GM11168 (cell line): ENCODE measurements at regions not wholly inside any gene's neighbourhood (a gene's known extent, or its start where the extent isn't known, plus 50 kb on each side); places are given as distances from the start of the nearest gene placed in this dataset.

ENCODE experiments used
- in situ Hi-C: fragments of 300-500 bp; cut with MboI; formaldehyde crosslinking; loops from one replicate; pipeline ENCODE4 v1.12.0; 2022; ENCODE audit warnings: low sequenced_read_pairs; ENCODE audit not compliant: unreplicated experiment

DNA sequence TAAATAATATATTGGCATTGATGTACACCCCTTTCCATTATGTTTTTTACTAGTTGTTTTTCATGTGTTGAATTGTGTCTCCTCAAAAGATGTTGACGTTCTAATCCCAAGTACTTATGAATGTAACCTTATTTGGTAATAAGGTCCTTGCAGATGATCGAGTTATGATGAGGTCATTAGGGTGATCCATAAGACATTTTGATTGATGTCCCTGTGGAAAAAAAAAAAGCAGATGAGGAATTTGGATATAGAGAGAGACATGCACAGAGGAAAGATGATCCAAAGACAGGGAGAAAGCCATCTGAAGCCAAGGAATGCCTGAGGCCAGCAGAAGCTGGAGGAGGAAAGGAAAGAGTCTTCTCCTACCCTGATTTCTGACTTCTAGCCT is 632.7 kb downstream of the TLR4 start:
- in situ Hi-C loops, result no loop called here

DNA sequence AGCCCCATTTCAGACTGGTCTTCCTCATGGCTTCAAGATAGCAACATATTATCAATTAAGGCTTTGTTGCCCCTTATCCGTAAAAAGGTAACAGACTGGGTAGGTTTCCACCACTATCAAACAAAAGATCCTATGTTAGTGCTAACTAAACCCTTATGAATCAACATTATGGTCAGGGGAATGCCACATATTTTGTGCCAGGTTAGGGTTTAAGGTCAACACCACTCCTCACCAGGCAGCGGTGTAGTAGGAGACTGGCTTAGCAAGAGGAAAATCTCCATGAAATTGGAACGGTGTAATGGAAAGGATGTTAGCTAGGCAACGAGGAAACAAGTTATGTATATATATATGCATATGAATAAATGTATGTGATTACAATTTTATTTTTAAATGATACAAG is 655.8 kb downstream of the TLR4 start:
- in situ Hi-C loops, result no loop called here

DNA sequence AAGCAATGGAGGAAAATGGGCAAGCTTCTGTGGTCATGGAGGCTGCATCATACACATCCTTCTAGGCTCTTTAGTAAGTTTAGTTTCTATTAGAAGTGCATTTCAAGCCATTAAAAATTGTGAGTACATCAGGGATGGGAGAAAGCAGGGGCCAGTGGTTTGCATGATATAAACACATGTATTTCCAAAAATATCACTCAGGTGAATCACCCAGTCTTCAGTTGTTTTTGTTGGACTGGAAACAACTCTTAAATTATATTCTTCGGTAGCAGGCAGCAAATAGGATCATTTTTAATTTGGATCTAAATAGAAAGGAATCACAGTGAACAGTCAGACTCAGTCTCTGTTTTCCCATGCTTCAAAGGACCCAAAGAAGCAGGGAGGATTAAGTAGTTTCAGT is 657.9 kb downstream of the TLR4 start:
- in situ Hi-C loops, result no loop called here

DNA sequence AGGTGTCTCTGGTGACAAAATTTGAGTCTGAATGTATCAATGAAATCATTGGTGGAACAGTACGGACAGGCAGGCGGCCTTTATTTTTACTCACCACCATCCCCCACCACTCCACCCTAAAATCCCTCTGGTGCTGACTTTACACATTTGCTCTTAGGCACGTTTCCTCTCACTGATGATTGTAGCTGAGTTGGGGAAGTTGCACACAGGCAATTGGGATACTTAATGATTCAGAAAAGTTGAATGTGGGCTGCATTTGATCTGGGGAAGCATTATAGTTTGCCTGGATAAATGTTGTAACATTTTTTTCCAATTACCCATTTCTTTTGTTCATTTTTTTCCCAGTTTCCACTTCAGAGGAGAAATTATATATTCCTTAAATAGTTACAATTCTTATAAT is 658.4 kb downstream of the TLR4 start:
- in situ Hi-C loops, result no loop called here

DNA sequence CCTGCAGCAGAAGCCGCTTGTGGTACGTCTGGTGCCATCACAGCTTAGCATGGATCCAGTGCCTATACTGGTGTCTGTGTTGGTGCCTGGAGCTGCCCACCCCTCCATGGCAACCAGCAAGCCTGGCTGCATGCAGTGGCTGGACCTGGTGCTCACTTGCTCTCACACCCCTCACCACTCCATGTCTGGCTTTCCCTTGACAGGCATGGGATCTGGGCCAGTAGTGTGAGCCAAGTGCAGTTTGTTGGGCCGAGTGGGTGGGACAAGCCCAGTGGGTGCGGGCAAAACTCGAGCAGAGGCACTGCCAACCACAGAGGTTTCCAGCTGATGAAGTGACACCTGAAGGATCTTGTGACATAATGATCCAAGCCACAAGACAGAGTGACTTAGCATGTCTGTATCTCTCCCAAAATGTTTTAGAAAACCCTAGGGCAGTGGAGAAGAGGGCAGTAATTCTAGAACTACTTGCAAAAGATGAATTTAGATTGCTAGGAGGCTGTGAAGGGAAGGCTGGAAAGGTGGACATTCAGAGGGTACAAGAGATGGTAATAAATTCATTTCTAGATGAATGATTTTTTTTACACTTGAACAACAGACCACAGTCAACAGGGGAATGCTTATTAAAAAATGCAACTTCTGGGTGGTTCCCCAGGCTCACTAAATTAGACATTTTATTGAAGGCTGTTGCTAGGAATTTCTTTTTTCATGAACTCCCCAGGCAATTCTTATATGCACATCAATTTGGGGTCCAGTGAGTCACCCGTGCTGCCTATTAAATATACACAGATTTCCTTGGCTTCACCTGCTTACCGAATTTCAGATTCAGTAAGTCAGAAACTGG is 660.3 kb downstream of the TLR4 start:
- in situ Hi-C loops, result no loop called here

DNA sequence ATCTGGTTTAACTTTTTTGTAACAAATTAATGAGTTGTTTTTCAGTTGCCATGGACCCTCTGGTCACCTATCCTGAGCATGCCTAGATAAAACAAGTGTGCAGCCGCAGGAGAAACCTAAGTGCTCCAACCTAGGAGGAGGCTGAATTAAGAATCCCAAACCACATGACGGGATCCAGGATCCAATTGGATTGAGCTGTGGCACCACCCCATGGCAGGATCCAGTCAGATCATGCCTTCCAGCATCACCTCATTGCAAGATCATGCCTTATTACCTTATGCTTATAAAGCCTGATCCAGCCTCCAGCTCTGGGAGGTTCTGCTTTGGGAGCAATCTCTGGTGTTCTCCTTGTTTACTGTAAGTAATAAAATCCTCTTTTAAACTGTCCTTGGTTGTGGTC is 662.0 kb downstream of the TLR4 start:
- in situ Hi-C loops, result no loop called here

DNA sequence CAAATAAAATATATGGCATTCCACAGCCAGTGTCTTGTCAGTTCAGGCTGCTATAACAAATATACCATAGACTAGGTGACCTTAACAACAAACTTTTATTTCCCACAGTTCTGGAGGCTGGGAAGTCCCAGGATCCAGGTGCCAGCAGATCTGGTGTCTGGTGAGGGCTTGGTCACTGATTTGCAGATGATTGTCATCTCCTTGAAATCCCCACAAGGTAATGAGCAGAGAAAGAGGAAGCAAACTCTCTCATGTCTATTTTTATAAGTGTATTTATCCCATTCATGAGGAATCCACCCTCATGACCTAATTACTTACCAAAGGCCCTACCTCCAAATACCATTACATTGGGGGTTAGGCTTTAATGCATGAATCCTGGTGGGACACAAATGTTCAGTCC is 663.2 kb downstream of the TLR4 start:
- in situ Hi-C loops, result no loop called here

DNA sequence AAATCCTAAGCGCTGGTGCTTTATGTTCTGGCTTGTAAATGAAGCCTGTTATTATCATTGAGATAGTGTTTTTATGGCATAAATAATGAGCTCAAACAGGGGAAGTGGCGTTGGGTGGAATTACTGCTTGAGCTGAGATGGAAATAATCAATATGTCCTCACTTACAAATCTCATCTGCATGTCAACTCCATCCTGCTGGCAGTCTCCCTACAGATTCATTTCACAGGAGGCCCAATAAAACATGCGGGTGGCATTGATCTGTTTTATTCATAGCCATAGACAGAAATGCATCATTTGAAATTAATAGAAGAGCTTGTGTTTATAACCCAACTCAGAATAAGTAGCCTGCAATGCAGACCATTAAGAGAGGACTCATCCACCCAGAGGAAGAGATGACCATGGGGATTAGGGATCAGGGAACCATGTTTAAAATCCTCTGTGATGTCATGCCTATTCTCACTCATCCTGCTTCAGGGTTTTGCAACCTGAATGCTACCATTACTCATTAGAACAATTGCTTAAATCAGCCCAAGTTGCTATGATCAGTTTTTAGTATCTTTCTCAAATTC is 680.4 kb downstream of the TLR4 start:
- in situ Hi-C loops, result no loop called here

DNA sequence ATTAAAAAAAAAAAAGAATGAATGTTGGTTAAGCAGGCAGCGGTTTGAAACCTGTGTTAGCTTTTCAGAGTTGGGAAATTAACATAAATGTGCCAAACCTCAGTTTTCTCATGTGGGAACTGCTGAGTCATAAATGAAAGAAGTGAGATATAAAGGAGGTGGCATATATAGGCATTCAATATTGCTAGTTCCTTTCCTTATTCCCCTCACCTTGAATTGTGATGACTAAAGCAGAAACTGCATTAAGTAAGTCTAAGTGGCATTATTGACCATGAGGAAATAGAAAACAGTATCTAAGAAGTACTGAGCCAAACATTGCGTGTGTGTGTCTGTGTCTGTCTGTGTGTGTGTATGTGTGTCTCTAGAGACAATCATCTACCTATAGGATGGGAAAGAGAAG is 691.2 kb downstream of the TLR4 start:
- in situ Hi-C loops, result no loop called here

DNA sequence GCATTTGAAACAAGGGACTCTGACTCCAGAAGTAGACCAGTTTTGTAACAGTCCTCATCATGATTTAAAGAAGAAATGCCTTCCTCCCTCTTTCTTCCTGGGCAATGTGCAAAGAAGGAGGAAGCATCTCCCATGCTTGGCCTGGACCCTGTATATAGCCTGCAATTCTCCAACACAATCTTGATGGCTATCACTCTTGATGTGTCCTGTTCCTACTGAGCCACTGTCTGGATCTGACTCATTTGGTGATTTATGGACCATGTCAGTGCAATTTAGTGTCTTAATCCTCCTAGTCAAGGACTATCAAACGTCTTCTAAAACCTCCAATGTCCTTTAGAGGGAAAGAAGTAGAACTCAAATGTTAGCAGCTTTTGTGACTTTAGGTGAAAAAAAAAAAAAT is 697.3 kb downstream of the TLR4 start:
- in situ Hi-C loops, result no loop called here

DNA sequence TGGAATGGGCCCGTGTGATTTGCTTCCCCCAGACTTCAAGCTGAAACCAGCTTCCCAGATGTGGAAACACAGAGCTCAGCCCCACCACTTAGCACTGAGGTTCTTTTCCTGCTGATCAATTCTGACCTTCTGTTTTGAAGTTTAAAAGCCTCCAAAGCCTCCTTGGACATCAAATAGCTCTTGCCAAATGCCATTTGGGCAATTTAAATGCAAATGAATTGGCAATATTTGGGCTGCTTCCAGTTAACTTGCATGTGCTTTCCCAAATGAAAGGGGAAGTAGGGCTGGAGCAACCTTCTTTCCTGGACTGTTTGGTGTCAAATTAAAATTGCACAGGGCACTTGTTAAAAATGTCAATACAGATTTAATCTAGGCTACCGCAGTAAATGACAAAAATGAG is 710.5 kb downstream of the TLR4 start:
- in situ Hi-C loops, result no loop called here

DNA sequence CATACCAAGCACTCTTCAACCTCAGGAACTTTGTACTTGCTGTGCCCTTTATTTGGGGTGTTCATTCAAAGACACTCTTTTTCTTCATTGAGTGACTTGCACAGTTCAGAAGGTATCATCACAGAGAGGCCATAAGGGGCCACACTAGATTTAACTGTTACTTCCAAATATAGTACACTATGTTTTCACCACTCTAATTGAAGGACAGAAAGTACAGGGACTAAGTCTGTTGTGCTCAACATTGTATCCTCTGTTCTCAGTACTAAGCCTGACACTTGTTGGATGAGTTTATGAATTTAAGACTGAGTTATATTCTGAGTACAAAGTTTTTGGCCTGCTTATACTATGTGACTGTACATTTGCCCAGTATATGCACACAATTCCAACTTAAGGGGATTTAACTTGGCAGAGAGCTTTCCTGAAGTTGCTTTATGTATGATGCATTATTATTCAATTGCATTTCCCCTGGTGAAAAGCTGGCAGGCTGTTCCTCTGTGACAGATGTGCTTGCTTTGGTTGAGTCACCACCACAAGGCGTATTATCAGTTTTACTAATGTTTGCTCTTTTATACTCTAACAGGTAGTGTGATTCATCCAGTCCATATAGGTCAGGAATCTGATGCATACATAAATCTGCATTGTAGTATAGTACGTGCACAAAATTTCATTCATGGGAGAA is 714.8 kb downstream of the TLR4 start:
- in situ Hi-C loops, result no loop called here

DNA sequence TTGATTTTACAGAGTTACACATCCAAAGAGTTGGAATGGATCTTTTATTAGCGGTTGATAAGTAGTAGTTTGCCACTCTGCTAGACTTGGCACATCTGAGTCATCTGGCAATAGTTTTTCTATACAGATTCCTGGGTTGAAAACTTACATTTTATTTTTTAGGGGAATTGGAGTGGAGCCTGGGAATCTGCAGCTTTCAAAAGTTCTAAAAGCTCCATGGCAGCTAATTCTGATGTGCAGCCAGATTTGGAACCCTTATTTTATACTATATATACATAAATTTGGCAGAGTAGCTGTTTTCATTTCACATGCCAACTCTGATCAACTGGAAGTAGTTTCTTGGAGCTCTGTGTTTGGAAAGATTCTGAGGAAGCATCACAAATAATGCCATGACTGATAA is 715.5 kb downstream of the TLR4 start:
- in situ Hi-C loops, result no loop called here

DNA sequence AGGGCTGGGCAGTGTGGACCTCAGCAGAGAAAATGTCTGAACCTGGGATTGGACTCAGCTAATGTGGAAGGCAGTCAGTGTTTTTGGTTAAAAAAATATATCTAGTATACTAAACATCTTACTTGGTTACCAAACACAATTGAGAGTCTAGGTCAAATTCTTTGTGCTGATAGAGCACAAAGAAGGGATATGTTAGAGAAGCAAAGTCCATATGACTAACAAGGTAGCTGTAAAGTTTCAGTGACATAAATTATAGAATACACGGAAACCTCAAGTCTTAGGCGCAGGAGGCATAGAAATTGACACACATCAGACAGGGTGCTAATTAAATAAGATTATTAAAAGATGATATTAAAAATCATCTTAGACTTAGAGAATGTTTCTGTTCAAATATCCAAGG is 718.3 kb downstream of the TLR4 start:
- in situ Hi-C loops, result no loop called here

DNA sequence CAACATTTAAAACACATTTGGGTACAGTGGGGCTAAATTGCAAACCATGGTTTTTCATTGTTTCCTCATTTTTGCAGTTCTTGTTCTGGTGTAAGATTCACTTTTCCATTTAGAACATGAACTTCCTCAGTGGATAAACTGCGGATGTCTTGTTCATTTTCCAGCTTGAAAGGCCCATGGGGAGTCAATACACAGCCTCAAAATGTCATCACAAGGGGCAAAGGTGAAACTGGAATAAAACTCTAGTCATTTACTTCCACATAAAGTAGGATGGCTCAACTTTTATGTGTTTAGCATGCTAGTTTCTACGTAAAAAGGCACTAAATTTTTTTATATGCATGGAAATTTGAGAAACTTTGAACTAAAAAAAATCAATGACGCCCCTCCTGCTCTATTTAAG is 718.8 kb downstream of the TLR4 start:
- in situ Hi-C loops, result no loop called here

DNA sequence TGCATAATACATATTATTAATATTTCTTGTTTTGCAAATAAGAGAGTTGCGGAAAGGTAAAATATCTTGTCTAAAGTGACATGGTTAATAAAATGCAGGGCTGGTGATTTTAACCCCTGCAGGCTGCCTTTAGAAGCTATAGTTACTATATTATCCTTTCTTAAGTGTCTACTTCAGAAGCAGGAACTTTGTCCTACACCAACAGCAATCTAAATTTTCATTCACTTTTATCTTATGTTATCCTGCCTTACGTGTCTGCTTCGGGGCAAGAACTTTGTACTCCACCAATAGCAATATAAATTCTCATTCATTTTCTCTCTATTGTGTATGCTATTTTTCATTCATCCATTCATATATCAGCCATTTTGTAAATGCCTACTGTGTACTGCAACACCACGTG is 719.5 kb downstream of the TLR4 start:
- in situ Hi-C loops, result no loop called here

DNA sequence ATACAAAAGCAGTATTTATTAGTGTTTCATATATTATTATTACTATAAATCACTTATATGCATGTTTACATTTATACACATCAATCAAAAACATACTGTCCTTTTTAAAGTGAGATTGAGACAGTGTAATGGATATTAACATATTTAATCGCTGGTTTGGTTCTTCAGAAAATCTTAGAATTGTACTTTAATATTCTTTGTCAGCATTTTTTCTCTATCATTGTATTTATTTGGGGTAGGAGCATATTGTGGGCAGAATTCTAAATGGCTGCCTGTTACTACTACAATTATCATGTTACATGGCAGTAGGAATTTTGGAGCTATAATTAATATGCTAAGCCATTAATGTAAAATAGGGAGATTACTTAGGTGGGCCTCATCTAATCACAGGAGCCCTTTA is 722.6 kb downstream of the TLR4 start:
- in situ Hi-C loops, result no loop called here

DNA sequence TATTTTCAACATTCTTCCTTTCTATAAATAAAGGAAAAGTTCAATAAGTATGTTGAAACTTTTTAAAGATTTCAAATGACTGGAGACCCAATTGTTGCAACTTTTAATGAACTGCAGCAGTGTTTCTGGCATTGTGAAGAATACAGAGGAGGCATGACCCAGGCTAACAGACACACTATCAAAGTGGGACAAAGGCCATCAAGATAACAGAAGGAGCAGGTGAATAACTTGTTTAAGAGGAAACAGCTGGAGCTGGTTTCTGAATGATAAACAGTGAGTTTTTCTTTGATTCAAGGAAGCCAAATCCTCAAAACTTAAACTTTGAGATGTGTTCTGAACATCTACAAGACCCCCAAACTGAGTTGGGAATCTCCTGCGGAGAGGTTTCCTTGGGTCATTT is 734.6 kb downstream of the TLR4 start:
- in situ Hi-C loops, result loop anchor here (10.0 kb wide), 1 partner anchor 64 kb away; no protein-coding TSS in a partner anchor

DNA sequence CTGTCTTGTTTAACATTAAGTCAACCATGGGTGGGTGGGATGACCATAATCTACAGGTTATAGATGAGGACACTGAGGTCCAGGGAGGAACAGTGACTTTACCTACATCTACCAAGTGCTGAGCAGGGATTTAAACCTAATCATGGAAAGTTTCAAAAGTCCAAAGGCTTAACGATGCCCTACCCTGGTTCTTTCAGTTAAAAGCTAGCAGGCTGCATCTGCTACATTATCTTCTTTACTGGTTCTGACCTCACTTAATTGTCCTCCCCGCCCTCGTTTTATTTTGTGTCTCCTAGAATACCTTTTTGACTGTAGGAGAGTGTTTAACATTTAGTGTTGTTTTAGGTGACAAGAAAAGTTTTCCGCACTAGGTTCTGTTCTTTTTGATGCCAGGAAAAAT is 735.2 kb downstream of the TLR4 start:
- in situ Hi-C loops, result loop anchor here (10.0 kb wide), 1 partner anchor 65 kb away; no protein-coding TSS in a partner anchor

DNA sequence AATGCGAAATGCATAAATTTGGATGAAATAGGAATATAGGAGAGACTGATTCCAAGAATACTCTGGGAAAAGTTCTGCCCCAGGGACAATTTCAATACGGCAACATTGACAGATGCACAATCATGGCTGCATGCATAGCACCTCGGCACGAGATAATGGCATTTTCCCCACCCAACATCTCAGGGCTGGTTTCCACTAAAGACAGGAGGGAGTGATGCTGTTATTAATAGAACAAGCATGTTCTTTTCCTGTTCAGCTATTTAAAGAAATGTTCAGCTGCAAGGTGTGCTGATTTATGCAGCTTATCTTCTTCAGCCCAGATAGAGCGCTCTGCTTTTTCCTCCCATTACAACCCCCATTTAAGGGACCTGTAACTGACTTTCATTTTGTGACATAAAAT is 740.2 kb downstream of the TLR4 start:
- in situ Hi-C loops, result no loop called here

DNA sequence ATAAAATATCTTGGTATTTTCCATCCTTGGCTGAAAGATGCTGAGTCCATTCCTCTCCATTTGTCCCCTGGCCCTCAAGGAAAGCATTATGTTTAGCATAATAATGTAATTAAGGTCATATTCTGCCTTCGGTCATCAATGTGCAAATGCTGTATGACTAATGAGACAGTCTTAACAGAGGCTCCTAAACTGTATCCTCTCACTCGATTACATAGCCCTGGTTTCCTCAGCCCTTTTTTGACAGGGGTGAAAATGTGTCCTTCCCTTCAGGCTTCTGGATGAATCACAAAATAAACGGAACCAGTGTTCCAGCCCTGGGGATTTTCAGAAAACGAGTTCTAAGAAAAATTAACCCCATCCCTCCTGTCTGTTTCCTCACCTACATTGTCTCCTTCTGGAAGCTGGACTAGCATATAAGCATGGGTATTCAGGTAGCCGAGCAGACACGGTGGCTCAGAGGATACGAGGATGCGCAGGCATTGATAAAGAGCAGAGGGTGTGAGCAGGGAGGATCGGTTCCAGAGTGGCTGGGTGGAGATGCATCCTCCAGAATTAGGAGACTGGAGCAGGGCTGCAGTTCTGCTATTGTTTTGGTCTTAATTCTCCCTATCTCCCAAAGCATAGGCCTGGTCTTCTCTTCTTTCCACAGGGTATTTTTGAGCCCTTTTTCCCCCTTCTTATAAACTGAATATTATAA is 742.9 kb downstream of the TLR4 start:
- in situ Hi-C loops, result no loop called here
